BJ (cell line): ENCODE measurements at regions not wholly inside any gene's neighbourhood (a gene's known extent, or its start where the extent isn't known, plus 50 kb on each side); places are given as distances from the start of the nearest gene placed in this dataset.
"Not testable (repeated sequence)": the region's sequence is repeated elsewhere in the genome, so short reads cannot be mapped to it uniquely, and the experiment has no call there.

Experiments
- CTCF ChIA-PET: fragments of 350-600 bp; formaldehyde crosslinking; extraction: SDS; loops from one replicate; lab custom pipeline; 2021; ENCODE audit warnings: antibody characterized with exemption, inconsistent platforms; lab: Yijun Ruan, JAX
- POLR2A ChIA-PET: fragments of 300-600 bp; sonication (Branson Sonifier 250); formaldehyde crosslinking; extraction: SDS; loops from one replicate; lab custom pipeline; 2021; ENCODE audit warnings: antibody characterized with exemption; lab: Charles Lee
- DNase-seq: peaks from one replicate; pipeline ENCODE4 v3.0.0-alpha.2; 2011; ENCODE audit warnings: low read depth
- H3K27me3 ChIP-seq: 2 replicates; pipeline ENCODE4 v1.6.0; 2011; ENCODE audit warnings: low read length; ENCODE audit not compliant: control insufficient read depth, insufficient read depth
- H3K36me3 ChIP-seq: 2 replicates; pipeline ENCODE4 v1.5.1; 2011; ENCODE audit warnings: low read length; ENCODE audit not compliant: control insufficient read depth, insufficient read depth
- H3K4me3 ChIP-seq: 2 replicates; pipeline ENCODE4 v1.5.1; 2011; ENCODE audit warnings: low read depth, mild to moderate bottlenecking, control low read depth, low read length
- TF ChIP-seq, protein P1 (sequence below): IDR thresholded peaks from 2 replicates; pipeline ENCODE4 v1.5.1; 2011; ENCODE audit warnings: low read depth, mild to moderate bottlenecking, control low read depth, inconsistent platforms, low read length, moderate library complexity; ENCODE audit not compliant: insufficient read depth

DNA sequence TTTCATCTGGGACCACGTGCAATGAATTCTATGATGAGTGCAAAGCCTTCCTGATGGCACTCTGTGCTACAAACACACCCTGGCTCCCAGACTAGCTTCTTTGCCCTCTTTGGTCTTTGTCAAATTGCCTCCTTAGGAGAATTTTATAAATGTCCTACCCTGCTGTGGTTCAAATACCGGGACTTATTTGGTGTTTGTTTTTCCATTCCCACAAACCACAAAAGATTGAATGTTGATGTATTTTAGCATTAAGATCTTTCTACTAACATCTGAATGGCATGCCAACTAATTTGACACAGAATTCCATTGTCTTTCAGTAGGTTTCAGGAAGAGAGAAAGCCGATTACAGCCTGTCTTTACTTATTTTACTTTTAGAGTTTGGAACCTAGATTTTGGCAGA lies 424.2 kb upstream of the SLC35B3 start:
- Histone ChIP-seq H3K4me3 (no peak overlapping the region), H3K36me3 (no peaks in the 10 kb centered on the region), H3K27me3 (no peaks in the 10 kb centered on the region)
- ChIA-PET POLR2A (no interaction called here), CTCF (no interaction called here)
- no peak for DNase-seq
- TF ChIP-seq, protein P1, sequence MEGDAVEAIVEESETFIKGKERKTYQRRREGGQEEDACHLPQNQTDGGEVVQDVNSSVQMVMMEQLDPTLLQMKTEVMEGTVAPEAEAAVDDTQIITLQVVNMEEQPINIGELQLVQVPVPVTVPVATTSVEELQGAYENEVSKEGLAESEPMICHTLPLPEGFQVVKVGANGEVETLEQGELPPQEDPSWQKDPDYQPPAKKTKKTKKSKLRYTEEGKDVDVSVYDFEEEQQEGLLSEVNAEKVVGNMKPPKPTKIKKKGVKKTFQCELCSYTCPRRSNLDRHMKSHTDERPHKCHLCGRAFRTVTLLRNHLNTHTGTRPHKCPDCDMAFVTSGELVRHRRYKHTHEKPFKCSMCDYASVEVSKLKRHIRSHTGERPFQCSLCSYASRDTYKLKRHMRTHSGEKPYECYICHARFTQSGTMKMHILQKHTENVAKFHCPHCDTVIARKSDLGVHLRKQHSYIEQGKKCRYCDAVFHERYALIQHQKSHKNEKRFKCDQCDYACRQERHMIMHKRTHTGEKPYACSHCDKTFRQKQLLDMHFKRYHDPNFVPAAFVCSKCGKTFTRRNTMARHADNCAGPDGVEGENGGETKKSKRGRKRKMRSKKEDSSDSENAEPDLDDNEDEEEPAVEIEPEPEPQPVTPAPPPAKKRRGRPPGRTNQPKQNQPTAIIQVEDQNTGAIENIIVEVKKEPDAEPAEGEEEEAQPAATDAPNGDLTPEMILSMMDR: no peak

DNA sequence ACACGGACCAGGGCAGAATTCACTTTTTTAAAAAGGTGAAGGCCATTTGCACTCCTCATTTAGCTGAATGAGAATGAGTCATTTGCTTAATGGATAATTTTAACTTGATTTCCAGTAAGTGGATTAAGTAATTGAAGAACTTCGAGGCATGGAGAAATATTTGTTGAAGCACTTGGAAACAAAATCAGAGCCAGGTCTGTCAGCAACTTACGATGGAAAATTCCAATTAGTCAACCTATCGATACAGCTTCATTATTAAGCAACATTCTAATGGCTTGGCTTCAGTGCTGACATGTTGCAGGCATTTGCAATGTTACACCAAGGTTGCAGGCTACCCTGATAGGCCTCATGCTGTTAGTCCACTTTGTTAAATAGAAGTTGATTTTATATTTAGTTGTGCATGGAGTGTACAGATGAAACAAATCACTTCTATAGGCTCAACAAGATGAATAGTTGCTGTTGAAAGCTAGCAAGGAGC lies 423.5 kb upstream of the SLC35B3 start:
- Histone ChIP-seq H3K36me3 (no peaks in the 10 kb centered on the region), H3K4me3 (no peak overlapping the region), H3K27me3 (no peaks in the 10 kb centered on the region)
- ChIA-PET CTCF (interaction anchor here (0.6 kb wide), 1 partner anchor 52 kb away, joined by 5 read pairs; no protein-coding TSS in a partner anchor), POLR2A (no interaction called here)
- DNase-seq: no peak
- TF ChIP-seq, protein P1: no peak

DNA sequence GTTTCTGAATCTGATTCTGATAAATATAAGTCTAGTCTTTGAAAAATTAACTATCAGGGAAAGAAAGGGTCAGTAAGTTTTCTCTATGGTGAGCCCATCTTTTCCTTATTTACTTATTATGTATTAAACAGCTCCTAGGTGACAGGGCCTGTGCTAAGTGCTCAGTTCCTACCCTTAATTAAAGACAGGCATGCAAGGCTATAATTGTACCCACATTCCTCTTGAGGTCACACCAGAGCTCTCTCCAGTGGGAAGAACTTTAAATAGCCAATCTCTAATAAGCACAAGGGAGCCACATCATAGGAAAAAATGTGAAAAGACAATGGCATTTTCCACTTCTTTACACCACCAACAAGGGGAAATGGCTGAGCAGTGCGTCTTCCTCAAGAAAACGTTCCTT lies 421.8 kb upstream of the SLC35B3 start:
- POLR2A ChIA-PET: no interaction called here
- CTCF ChIA-PET: no interaction called here
- no peak for DNase-seq
- Histone ChIP-seq H3K4me3 (no peak overlapping the region), H3K27me3 (no peaks in the 10 kb centered on the region), H3K36me3 (no peaks in the 10 kb centered on the region)
- TF ChIP-seq, protein P1: no peak

DNA sequence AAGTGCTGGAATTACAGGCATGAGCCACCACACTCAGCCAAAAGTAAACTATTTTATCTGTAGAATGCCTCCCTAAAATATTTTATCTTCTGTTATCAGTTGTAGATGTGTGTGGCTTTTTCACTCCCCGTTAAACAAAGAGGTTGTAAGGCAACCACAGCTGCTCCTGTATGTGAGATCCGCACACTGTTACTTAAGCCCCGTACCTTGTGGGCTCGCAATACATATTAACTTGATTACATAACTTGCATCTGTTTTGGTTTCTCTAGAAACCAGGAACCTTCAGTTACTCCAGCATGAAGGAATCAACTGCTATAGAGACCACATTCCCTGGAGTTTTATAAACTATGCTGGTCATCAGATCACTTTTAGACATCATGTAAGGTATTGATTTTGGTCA lies 420.1 kb upstream of the SLC35B3 start:
- no peak overlapping the region for H3K4me3 ChIP-seq
- POLR2A ChIA-PET: no interaction called here
- TF ChIP-seq, protein P1: no peak
- no peak for DNase-seq
- CTCF ChIA-PET: no interaction called here
- no peaks in the 10 kb centered on the region for H3K27me3 ChIP-seq
- no peaks in the 10 kb centered on the region for H3K36me3 ChIP-seq

DNA sequence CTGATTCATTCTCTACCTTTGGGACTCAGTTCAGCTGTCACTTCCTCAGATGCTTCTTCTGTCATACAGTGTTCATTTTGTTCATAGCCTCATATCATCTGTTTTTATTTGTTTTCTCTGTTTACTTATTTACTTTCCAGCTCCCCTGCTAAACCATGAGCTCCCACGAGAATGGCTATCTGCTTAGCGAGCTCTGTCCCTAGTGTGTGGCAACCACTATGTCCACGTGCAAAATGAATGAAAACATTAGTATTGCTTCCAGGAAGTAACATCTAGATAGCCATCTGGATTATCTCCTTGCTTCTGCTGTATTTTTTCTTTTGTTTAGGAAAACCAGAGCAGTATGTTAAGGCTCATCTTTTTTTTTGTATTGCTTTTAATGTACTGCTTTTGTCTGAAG lies 417.0 kb upstream of the SLC35B3 start:
- CTCF ChIA-PET: interaction anchor here (0.6 kb wide), 1 partner anchor 1950 kb away, joined by 3 read pairs; no protein-coding TSS in a partner anchor
- POLR2A ChIA-PET: no interaction called here
- H3K4me3 ChIP-seq: no peak overlapping the region
- no peaks in the 10 kb centered on the region for H3K36me3 ChIP-seq
- TF ChIP-seq, protein P1: no peak
- no peaks in the 10 kb centered on the region for H3K27me3 ChIP-seq
- no peak for DNase-seq

DNA sequence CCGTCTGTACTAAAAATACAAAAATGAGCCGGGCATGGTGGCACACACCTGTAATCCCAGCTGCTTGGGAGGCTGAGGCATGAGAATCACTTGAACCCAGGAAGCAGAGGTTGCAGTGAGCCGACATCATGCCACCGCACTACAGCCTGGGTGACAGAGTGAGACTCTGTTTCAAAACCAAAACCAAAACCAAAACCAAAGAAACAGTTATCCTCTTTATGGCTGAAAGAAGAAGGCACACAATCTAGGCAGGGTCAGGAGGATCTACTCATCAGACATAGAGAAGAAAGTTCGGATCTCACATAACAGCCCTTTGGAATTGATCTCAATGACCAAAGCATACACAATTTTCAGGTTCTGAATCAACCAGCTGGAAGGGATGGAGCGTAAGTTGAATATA lies 411.3 kb upstream of the SLC35B3 start:
- H3K4me3 ChIP-seq, POLR2A ChIA-PET, H3K36me3 ChIP-seq, CTCF ChIA-PET, H3K27me3 ChIP-seq, DNase-seq: not testable (repeated sequence)
